Caco-2 (cell line): ENCODE measurements at regions not wholly inside any gene's neighbourhood (a gene's known extent, or its start where the extent isn't known, plus 50 kb on each side); places are given as distances from the start of the nearest gene placed in this dataset.
"Not testable (repeated sequence)": the region's sequence is repeated elsewhere in the genome, so short reads cannot be mapped to it uniquely, and the experiment has no call there.

Experiments
- BruUV-seq: library from RNA; stranded (reverse); fragments of 400-500 nt; replicated peaks from 2 replicates; lab custom pipeline; 2021; lab: Mats Ljungman, UMichigan
- CTCF ChIA-PET: fragments of 300-600 bp; sonication (Branson Sonifier 250); formaldehyde crosslinking; loops from one replicate; lab custom pipeline; 2022; ENCODE audit warnings: antibody characterized with exemption; lab: Charles Lee
- POLR2A ChIA-PET: fragments of 300-600 bp; sonication (Branson Sonifier 250); formaldehyde crosslinking; loops from one replicate; lab custom pipeline; 2022; ENCODE audit warnings: antibody characterized with exemption; lab: Charles Lee
- DNase-seq, 2 experiments: peaks; one replicate each; pipeline versions ENCODE4 v3.0.0 to v3.0.0-alpha.2; 2020 to 2022
- H3K27me3 ChIP-seq: replicated peaks from 2 replicates; pipeline ENCODE4 v1.6.0; 2011; ENCODE audit warnings: low read length; ENCODE audit not compliant: control insufficient read depth, insufficient read depth
- H3K36me3 ChIP-seq: 2 replicates; pipeline ENCODE4 v1.5.1; 2011; ENCODE audit warnings: low read length; ENCODE audit not compliant: control insufficient read depth, insufficient read depth
- H3K4me1 ChIP-seq: fragments of 250-450 bp; sonication (Bioruptor Pico); 2 replicates; pipeline ENCODE4 v1.5.1; 2020; ENCODE audit warnings: mild to moderate bottlenecking
- H3K4me3 ChIP-seq: 2 replicates; pipeline ENCODE4 v1.5.1; 2011; ENCODE audit warnings: low read depth, mild to moderate bottlenecking, control low read depth, low read length
- H3K9me3 ChIP-seq: fragments of 250-450 bp; sonication (Bioruptor Pico); 2 replicates; pipeline ENCODE4 v1.5.1; 2020; ENCODE audit warnings: mild to moderate bottlenecking, moderate library complexity
- H3K27ac Mint-ChIP-seq: one replicate; pipeline ENCODE4 v1.8.0; 2022; ENCODE audit warnings: mixed read lengths; ENCODE audit not compliant: unreplicated experiment
- H3K27me3 Mint-ChIP-seq: one replicate; pipeline ENCODE4 v1.8.0; 2022; ENCODE audit warnings: mixed read lengths; ENCODE audit not compliant: insufficient read depth, unreplicated experiment
- H3K36me3 Mint-ChIP-seq: one replicate; pipeline ENCODE4 v1.8.0; 2022; ENCODE audit warnings: mild to moderate bottlenecking, mixed read lengths; ENCODE audit not compliant: insufficient read depth, unreplicated experiment
- H3K4me1 Mint-ChIP-seq: one replicate; pipeline ENCODE4 v1.8.0; 2022; ENCODE audit warnings: low read depth, mixed read lengths; ENCODE audit not compliant: unreplicated experiment
- H3K4me3 Mint-ChIP-seq: one replicate; pipeline ENCODE4 v1.8.0; 2022; ENCODE audit warnings: mild to moderate bottlenecking, moderate library complexity, mixed read lengths; ENCODE audit not compliant: unreplicated experiment
- H3K9me3 Mint-ChIP-seq: one replicate; pipeline ENCODE4 v1.8.0; 2022; ENCODE audit warnings: mixed read lengths; ENCODE audit not compliant: unreplicated experiment
- CTCF ChIP-seq, 2 experiments: fragments of 200-600 bp in 1 of 2; IDR thresholded peaks; 1 replicate in 1 of 2; 2 replicates in 1 of 2; pipeline versions ENCODE4 v1.5.1 to v1.8.0; 2011 to 2022; ENCODE audit warnings: antibody characterized with exemption in 1 of 2, control low read depth in 1 of 2, inconsistent platforms in 1 of 2, low read depth in 1 of 2, low read length in 1 of 2, mild to moderate bottlenecking in 1 of 2, moderate library complexity in 1 of 2; ENCODE audit not compliant: insufficient read depth in 1 of 2, severe bottlenecking in 1 of 2, unreplicated experiment in 1 of 2
- intact Hi-C: fragments of 100-400 bp; cut with micrococcal nuclease; formaldehyde crosslinking; loops from one replicate; pipeline ENCODE4 v1.10.0; 2022; ENCODE audit not compliant: unreplicated experiment

GRCh38 chr11:134955281-134955680 is 543.2 kb upstream of the B3GAT1 start:
- H3K36me3 Mint-ChIP-seq = no peaks in the 10 kb centered on the region
- H3K4me1 Mint-ChIP-seq = no peaks in the 10 kb centered on the region
- no peak overlapping the region for H3K4me3 ChIP-seq
- no peaks in the 10 kb centered on the region for H3K9me3 ChIP-seq
- H3K27me3 Mint-ChIP-seq = no peaks in the 10 kb centered on the region
- no TSS peak for BruUV-seq
- no peak overlapping the region for H3K27ac Mint-ChIP-seq
- no peak for DNase-seq
- H3K4me1 ChIP-seq = no peaks in the 10 kb centered on the region
- no peaks in the 10 kb centered on the region for H3K36me3 ChIP-seq
- intact Hi-C loops = no loop called here
- CTCF ChIA-PET = no interaction called here
- POLR2A ChIA-PET = no interaction called here
- TF ChIP-seq CTCF (IDR thresholded peaks at IDR 0.05; ENCODE audit: insufficient read depth in 1 of 2, low read depth in 1 of 2, low read length in 1 of 2, severe bottlenecking in 1 of 2, unreplicated experiment in 1 of 2) = no peak
- no peak overlapping the region for H3K4me3 Mint-ChIP-seq
- no peaks in the 10 kb centered on the region for H3K27me3 ChIP-seq
- H3K9me3 Mint-ChIP-seq = no peaks in the 10 kb centered on the region

- H3K4me1 Mint-ChIP-seq, H3K36me3 Mint-ChIP-seq, H3K4me3 ChIP-seq, DNase-seq, H3K27ac Mint-ChIP-seq, H3K9me3 ChIP-seq, intact Hi-C loops, H3K27me3 ChIP-seq, H3K4me3 Mint-ChIP-seq, POLR2A ChIA-PET, H3K9me3 Mint-ChIP-seq, H3K4me1 ChIP-seq, H3K27me3 Mint-ChIP-seq, BruUV-seq, CTCF ChIA-PET, H3K36me3 ChIP-seq: not testable (repeated sequence)
Observed at GRCh38 chr11:134954456-134954855, 542.4 kb upstream of the B3GAT1 start.

- H3K36me3 ChIP-seq, POLR2A ChIA-PET, H3K27me3 ChIP-seq, H3K4me1 Mint-ChIP-seq, DNase-seq, H3K4me3 Mint-ChIP-seq, H3K9me3 Mint-ChIP-seq, H3K9me3 ChIP-seq, H3K36me3 Mint-ChIP-seq, intact Hi-C loops, H3K27me3 Mint-ChIP-seq, BruUV-seq, H3K4me1 ChIP-seq, H3K27ac Mint-ChIP-seq, CTCF ChIA-PET, H3K4me3 ChIP-seq: not testable (repeated sequence)
Observed at GRCh38 chr11:134953417-134953970, 541.5 kb upstream of the B3GAT1 start.

GRCh38 chr11:134951305-134951700 is 539.3 kb upstream of the B3GAT1 start:
- Mint-ChIP-seq H3K36me3 (no peaks in the 10 kb centered on the region), H3K27ac (no peak overlapping the region), H3K9me3 (no peaks in the 10 kb centered on the region), H3K4me1 (no peaks in the 10 kb centered on the region), H3K4me3 (no peak overlapping the region), H3K27me3 (no peaks in the 10 kb centered on the region)
- DNase-seq = no peak
- Histone ChIP-seq H3K4me3 (no peak overlapping the region), H3K27me3 (no peaks in the 10 kb centered on the region), H3K4me1 (no peaks in the 10 kb centered on the region), H3K9me3 (no peaks in the 10 kb centered on the region), H3K36me3 (no peaks in the 10 kb centered on the region)
- POLR2A ChIA-PET = no interaction called here
- no peak for TF ChIP-seq CTCF (IDR thresholded peaks at IDR 0.05; ENCODE audit: insufficient read depth in 1 of 2, low read depth in 1 of 2, low read length in 1 of 2, severe bottlenecking in 1 of 2, unreplicated experiment in 1 of 2)
- CTCF ChIA-PET = interaction anchor here (0.5 kb wide), 1 partner anchor 11 kb away, joined by 3 read pairs; no protein-coding TSS in a partner anchor
- intact Hi-C loops = no loop called here
- BruUV-seq = no TSS peak
